PC-9 (cell line): ENCODE measurements at regions not wholly inside any gene's neighbourhood (a gene's known extent, or its start where the extent isn't known, plus 50 kb on each side); places are given as distances from the start of the nearest gene placed in this dataset.

Source experiments
- CTCF ChIP-seq: fragments of 200-600 bp; sonication (generic); conservative IDR thresholded peaks from 2 replicates; pipeline ENCODE4 v1.6.1; 2017; ENCODE audit warnings: mixed run types, antibody characterized with exemption, mild to moderate bottlenecking, moderate library complexity
- EZH2 ChIP-seq: fragments of 200-600 bp; sonication (generic); IDR thresholded peaks from 2 replicates; pipeline ENCODE4 v1.8.0; 2017; ENCODE audit warnings: antibody characterized with exemption, low read depth

GRCh38 chr9:535356-535755 lies 306.1 kb upstream of the DMRT1 start:
- no peak for TF ChIP-seq EZH2
- no peak for TF ChIP-seq CTCF
